HEK293 (cell line): ENCODE measurements at regions not wholly inside any gene's neighbourhood (a gene's known extent, or its start where the extent isn't known, plus 50 kb on each side); places are given as distances from the start of the nearest gene placed in this dataset.

Source experiments
- CTCF ChIP-seq: fragments of 450-650 bp; formaldehyde crosslinking; IDR thresholded peaks from 2 replicates; pipeline ENCODE4 v1.5.1; 2016; ENCODE audit warnings: missing biosample characterization, missing genetic modification characterization
- MEIS1 ChIP-seq: sonication (generic); formaldehyde crosslinking; IDR thresholded peaks from 2 replicates; pipeline ENCODE4 v1.8.1; 2022; ENCODE audit warnings: missing genetic modification reagents, mild to moderate bottlenecking, borderline replicate concordance
- SETDB1 ChIP-seq: IDR thresholded peaks from one replicate; pipeline ENCODE4 v1.6.1; 2017; ENCODE audit warnings: mild to moderate bottlenecking, low read length, moderate library complexity, mixed read lengths; ENCODE audit not compliant: insufficient read length
- ZNF548 ChIP-seq: fragments of 450-650 bp; formaldehyde crosslinking; IDR thresholded peaks from 2 replicates; pipeline ENCODE4 v1.5.1; 2016; ENCODE audit warnings: missing biosample characterization, missing genetic modification characterization
- ZNF621 ChIP-seq: fragments of 450-650 bp; formaldehyde crosslinking; IDR thresholded peaks from 2 replicates; pipeline ENCODE4 v1.5.1; 2017; ENCODE audit warnings: missing biosample characterization, missing genetic modification characterization
- ZNF843 ChIP-seq: fragments of 450-650 bp; formaldehyde crosslinking; IDR thresholded peaks from 2 replicates; pipeline ENCODE4 v1.5.1; 2016; ENCODE audit warnings: missing biosample characterization, missing genetic modification characterization

DNA sequence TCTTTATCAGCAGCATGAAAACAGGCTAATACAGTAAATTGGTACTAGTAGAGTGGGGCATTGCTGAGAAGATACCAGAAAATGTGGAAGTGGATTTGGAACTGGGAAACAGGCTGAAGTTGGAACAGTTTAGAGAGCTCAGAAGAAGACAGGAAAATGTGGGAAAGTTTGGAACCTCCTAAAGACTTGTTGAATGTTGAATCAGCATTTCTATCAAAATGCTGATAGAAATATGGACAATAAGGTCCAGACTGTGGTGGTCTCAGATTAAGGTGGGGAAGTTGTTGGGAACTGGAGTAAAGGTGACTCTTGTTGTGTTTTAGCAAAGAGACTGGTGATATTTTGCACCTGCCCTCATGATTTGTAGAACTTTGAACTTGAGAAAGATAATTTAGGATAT lies 231.2 kb upstream of the KCND2 start:
- no peak for TF ChIP-seq SETDB1
- TF ChIP-seq ZNF621 (tag by site-specific recombination): no peak
- TF ChIP-seq CTCF: no peak
- TF ChIP-seq ZNF843: no peak
- no peak for TF ChIP-seq ZNF548
- no peak for TF ChIP-seq MEIS1
